H1 (cell line): ENCODE measurements at regions not wholly inside any gene's neighbourhood (a gene's known extent, or its start where the extent isn't known, plus 50 kb on each side); places are given as distances from the start of the nearest gene placed in this dataset.

Source experiments
- ASH2L ChIP-seq: fragments of 200-600, 300-600 bp; sonication (generic); IDR thresholded peaks from one replicate; pipeline ENCODE4 v1.7.1; 2017; ENCODE audit warnings: low read length
- BRCA1 ChIP-seq: IDR thresholded peaks from 2 replicates; pipeline ENCODE4 v1.6.1; 2012; ENCODE audit warnings: low read depth, low read length, improper control_type of control experiment
- CEBPB ChIP-seq: IDR thresholded peaks from 2 replicates; pipeline ENCODE4 v1.6.1; 2012; ENCODE audit warnings: low read depth, low read length
- CHD1 ChIP-seq: IDR thresholded peaks from 2 replicates; pipeline ENCODE4 v1.6.1; 2012; ENCODE audit warnings: low read depth, low read length, improper control_type of control experiment
- HDAC2 ChIP-seq, 2 experiments: fragments of 300-600 bp in 1 of 2; sonication (generic) in 1 of 2; IDR thresholded peaks; 2 replicates each; pipeline ENCODE4 v1.6.1; 2011 to 2012; ENCODE audit warnings: low read depth in 2 of 2, low read length in 2 of 2, mild to moderate bottlenecking in 2 of 2, moderate library complexity in 2 of 2, borderline replicate concordance in 1 of 2, inconsistent platforms in 1 of 2
- JUN ChIP-seq: IDR thresholded peaks from 2 replicates; pipeline ENCODE4 v1.6.1; 2011; ENCODE audit warnings: low read depth, mild to moderate bottlenecking, improper control_type of control experiment, low read length
- POLR2A ChIP-seq, 2 experiments: IDR thresholded peaks; 1 replicate in 1 of 2; 2 replicates in 1 of 2; pipeline ENCODE4 v1.6.1; 2011; ENCODE audit warnings: low read depth in 2 of 2, low read length in 2 of 2, mild to moderate bottlenecking in 2 of 2; ENCODE audit errors: control extremely low read depth in 1 of 2
- POLR2AphosphoS5 ChIP-seq: IDR thresholded peaks from 2 replicates; pipeline ENCODE4 v1.6.1; 2011; ENCODE audit warnings: low read depth, low read length
- SIRT6 ChIP-seq: IDR thresholded peaks from one replicate; pipeline ENCODE4 v1.7.1; 2012; ENCODE audit warnings: low read length, inconsistent platforms
- SP1 ChIP-seq: IDR thresholded peaks from 2 replicates; pipeline ENCODE4 v1.6.1; 2011; ENCODE audit warnings: low read depth, low read length
- TCF12 ChIP-seq: IDR thresholded peaks from 2 replicates; pipeline ENCODE4 v1.6.1; 2011; ENCODE audit warnings: low read depth, mild to moderate bottlenecking, low read length
- TF ChIP-seq, protein P1 (sequence below): IDR thresholded peaks from 2 replicates; pipeline ENCODE4 v1.6.1; 2012; ENCODE audit warnings: inconsistent platforms
- TF ChIP-seq, protein P2 (sequence below): IDR thresholded peaks from 2 replicates; pipeline ENCODE4 v1.6.1; 2011; ENCODE audit warnings: low read length, improper control_type of control experiment
- TF ChIP-seq, protein P3 (sequence below), 3 experiments: IDR thresholded peaks; 1 replicate in 2 of 3; 2 replicates in 1 of 3; pipeline versions ENCODE4 v1.5.1 to v1.6.1; 2011; ENCODE audit warnings: low read length in 3 of 3, mild to moderate bottlenecking in 3 of 3, inconsistent platforms in 2 of 3, low read depth in 1 of 3, moderate library complexity in 1 of 3; ENCODE audit not compliant: insufficient read depth in 1 of 3; ENCODE audit errors: control extremely low read depth in 1 of 3

DNA sequence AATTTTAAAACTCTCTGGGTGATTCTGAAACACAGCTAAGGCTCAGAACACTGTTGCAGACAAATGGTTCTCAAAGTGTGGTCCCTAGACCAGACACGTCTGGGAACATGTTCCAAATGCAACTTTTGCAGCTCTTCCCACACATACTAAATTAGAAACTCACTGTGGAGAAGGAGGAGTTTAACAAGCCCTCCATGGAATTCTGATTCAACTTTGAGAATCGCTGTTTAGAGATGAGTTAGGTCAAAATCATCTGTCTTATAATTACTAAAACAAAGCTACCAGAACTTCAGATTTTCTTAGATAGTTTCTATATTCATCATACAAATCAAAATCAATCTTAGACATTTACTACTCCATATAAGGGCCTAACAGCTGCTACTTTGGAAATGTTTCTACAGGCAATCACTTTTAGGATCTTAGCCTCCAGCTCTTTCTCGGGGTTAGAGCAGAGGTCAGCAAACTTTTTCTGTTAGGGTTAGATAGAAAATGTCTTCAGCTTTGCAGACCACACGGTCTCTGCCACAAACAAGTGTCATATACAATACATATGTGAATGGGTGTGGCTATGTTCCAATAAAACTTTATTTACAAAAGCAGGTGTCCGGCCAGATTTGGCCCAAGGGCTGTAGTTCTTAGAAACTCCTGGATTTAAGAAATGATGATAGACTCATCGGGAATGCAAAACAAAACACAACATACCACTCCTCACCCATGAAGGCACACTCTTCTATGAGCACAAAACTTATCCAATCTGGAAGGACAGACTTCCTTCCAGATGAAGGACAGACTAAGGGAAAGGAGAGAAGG, 50.0 kb upstream of the ARHGAP18 start:
- TF ChIP-seq, protein P1, sequence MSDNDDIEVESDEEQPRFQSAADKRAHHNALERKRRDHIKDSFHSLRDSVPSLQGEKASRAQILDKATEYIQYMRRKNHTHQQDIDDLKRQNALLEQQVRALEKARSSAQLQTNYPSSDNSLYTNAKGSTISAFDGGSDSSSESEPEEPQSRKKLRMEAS: no peak
- TF ChIP-seq HDAC2 (IDR thresholded peaks at IDR 0.05; ENCODE audit: borderline replicate concordance in 1 of 2, low read depth in 2 of 2, low read length in 2 of 2): no peak
- TF ChIP-seq, protein P2, sequence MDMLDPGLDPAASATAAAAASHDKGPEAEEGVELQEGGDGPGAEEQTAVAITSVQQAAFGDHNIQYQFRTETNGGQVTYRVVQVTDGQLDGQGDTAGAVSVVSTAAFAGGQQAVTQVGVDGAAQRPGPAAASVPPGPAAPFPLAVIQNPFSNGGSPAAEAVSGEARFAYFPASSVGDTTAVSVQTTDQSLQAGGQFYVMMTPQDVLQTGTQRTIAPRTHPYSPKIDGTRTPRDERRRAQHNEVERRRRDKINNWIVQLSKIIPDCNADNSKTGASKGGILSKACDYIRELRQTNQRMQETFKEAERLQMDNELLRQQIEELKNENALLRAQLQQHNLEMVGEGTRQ: no peak
- TF ChIP-seq BRCA1: no peak
- no peak for TF ChIP-seq POLR2A (IDR thresholded peaks at IDR 0.05; ENCODE audit: control extremely low read depth in 1 of 2, low read depth in 2 of 2, low read length in 2 of 2)
- no peak for TF ChIP-seq POLR2AphosphoS5
- TF ChIP-seq, protein P3, sequence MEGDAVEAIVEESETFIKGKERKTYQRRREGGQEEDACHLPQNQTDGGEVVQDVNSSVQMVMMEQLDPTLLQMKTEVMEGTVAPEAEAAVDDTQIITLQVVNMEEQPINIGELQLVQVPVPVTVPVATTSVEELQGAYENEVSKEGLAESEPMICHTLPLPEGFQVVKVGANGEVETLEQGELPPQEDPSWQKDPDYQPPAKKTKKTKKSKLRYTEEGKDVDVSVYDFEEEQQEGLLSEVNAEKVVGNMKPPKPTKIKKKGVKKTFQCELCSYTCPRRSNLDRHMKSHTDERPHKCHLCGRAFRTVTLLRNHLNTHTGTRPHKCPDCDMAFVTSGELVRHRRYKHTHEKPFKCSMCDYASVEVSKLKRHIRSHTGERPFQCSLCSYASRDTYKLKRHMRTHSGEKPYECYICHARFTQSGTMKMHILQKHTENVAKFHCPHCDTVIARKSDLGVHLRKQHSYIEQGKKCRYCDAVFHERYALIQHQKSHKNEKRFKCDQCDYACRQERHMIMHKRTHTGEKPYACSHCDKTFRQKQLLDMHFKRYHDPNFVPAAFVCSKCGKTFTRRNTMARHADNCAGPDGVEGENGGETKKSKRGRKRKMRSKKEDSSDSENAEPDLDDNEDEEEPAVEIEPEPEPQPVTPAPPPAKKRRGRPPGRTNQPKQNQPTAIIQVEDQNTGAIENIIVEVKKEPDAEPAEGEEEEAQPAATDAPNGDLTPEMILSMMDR (IDR thresholded peaks at IDR 0.05; ENCODE audit: control extremely low read depth in 1 of 3, insufficient read depth in 1 of 3, low read depth in 1 of 3, low read length in 3 of 3): no peak
- no peak for TF ChIP-seq ASH2L
- TF ChIP-seq JUN: no peak
- no peak for TF ChIP-seq CHD1
- no peak for TF ChIP-seq SIRT6
- no peak for TF ChIP-seq SP1
- no peak for TF ChIP-seq TCF12
- no peak for TF ChIP-seq CEBPB
